ENCODE measurements at regions not wholly inside any gene's neighbourhood (a gene's known extent, or its start where the extent isn't known, plus 50 kb on each side); places are given as distances from the start of the nearest gene placed in this dataset.
"Not testable (repeated sequence)": the region's sequence is repeated elsewhere in the genome, so short reads cannot be mapped to it uniquely, and the experiment has no call there.

- DNase-seq: not testable (repeated sequence)
Measured at GRCh38 chr9:65449886-65450610, 165.0 kb upstream of the FOXD4L5 start.

DNA sequence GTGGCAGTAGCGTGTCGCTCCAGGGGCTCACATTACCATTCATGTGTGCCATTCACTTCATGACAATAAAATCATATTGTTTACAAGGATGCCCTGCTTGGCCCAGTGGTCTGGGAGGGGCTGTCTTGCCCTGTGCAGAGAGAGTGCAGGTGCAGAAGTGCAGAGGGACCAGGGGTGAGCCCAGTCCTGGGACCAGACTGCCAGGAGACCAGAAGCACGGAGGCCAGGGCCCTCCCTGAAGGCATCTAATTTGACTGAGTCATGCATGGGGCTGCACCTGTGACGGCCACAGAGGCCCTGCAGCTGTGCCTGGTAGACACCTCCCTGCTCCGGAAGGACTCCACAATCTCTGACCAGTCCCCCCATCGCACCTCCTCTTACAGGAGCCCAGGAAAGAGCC is 164.4 kb upstream of the FOXD4L5 start:
- DNase-seq: no peak

DNA sequence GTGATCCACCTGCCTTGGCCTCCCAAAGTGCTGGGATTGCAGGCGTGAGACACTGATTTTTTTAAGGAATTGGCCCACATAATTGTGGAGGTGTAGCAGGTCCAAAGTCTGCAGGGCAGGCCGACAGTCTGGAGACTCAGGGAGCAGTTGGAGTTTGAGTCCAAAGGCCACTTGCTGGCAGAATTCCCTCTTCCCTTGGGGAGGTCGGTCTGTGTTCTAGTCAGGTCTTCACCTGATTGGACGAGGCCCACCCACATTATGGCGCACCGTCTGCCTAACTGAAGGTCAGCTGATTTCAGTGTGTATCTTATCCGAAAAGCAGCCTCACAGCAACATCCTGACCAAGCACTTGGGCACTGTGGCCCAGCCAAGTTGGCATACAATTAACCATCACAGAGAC is 162.1 kb upstream of the FOXD4L5 start:
- DNase-seq: not testable (repeated sequence)

- not testable (repeated sequence) for DNase-seq
Measured at GRCh38 chr9:65445991-65446390, 161.0 kb upstream of the FOXD4L5 start.

- no peak for DNase-seq
Measured at GRCh38 chr9:65444943-65445342, 159.9 kb upstream of the FOXD4L5 start.

- DNase-seq: not testable (repeated sequence)
Measured at GRCh38 chr9:65442116-65442515, 157.1 kb upstream of the FOXD4L5 start.

- DNase-seq: not testable (repeated sequence)
Measured at GRCh38 chr9:65441324-65441920, 156.4 kb upstream of the FOXD4L5 start.

- no peak for DNase-seq
Measured at GRCh38 chr9:65437724-65438123, 152.7 kb upstream of the FOXD4L5 start.

- no peak for DNase-seq
Measured at GRCh38 chr9:65435464-65435863, 150.5 kb upstream of the FOXD4L5 start.

- no peak for DNase-seq
Measured at GRCh38 chr9:65432722-65433323, 147.8 kb upstream of the FOXD4L5 start.

DNA sequence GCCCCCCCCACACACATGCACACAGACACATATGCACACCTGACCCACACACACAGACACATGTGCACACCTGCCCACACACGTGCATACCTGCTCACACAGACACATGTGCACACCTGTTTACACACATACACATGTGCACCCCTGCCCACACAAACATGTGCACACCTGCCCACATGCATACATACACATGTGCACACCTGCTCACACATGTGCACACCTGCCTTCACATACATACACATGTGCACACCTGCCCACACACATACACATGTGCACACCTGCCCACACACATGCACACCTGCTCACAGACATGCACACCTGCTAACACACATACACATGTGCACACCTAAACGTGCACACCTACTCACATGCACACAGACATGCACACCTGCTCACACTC is 147.0 kb upstream of the FOXD4L5 start:
- no peak for DNase-seq

DNA sequence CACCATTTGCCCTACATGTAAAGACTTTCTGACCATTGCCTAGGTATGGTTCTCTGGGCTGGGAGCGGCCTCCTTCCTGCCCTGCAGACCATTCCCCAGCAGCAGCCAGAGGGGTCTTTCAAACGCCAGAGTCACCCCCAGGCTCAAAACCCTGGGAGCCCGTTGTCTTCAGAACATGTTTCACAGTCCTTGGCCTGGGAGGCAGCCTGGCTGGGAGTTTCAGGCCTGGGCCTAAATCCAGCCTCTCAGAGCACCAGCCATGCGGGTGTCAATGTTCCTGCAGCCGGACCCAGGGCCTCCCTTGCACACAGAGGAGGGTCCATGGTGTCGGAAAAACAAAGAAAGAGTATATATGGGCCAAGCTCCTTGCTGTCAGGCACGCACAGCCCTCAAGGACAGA is 145.2 kb upstream of the FOXD4L5 start:
- no peak for DNase-seq

- not testable (repeated sequence) for DNase-seq
Measured at GRCh38 chr9:65427361-65427760, 142.4 kb upstream of the FOXD4L5 start.

- DNase-seq: not testable (repeated sequence)
Measured at GRCh38 chr9:65426813-65427212, 141.8 kb upstream of the FOXD4L5 start.

GRCh38 chr9:65426231-65426630 is 141.2 kb upstream of the FOXD4L5 start:
- no peak for DNase-seq

DNA sequence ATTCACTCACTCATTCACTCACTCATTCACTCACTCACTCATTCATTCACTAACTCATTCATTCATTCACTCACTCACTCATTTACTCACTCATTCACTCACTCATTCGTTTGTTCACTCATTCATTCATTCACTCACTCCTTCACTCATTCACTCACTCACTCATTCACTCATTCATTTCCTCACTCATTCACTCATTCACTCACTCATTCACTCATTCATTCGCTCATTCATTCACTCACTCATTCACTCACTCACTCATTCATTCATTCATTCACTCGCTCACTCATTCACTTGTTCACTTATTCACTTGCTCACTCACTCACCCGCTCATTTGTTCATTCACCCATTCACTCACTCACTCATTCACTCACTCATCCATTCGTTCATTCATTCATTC is 140.2 kb upstream of the FOXD4L5 start:
- not testable (repeated sequence) for DNase-seq

GRCh38 chr9:65424437-65424984 is 139.5 kb upstream of the FOXD4L5 start:
- not testable (repeated sequence) for DNase-seq

- not testable (repeated sequence) for DNase-seq
Measured at GRCh38 chr9:65423691-65424436, 138.9 kb upstream of the FOXD4L5 start.

- DNase-seq: not testable (repeated sequence)
Measured at GRCh38 chr9:65422966-65423690, 138.1 kb upstream of the FOXD4L5 start.

GRCh38 chr9:65421486-65421885 is 136.5 kb upstream of the FOXD4L5 start:
- not testable (repeated sequence) for DNase-seq

GRCh38 chr9:65420771-65421170 is 135.8 kb upstream of the FOXD4L5 start:
- DNase-seq: no peak

DNA sequence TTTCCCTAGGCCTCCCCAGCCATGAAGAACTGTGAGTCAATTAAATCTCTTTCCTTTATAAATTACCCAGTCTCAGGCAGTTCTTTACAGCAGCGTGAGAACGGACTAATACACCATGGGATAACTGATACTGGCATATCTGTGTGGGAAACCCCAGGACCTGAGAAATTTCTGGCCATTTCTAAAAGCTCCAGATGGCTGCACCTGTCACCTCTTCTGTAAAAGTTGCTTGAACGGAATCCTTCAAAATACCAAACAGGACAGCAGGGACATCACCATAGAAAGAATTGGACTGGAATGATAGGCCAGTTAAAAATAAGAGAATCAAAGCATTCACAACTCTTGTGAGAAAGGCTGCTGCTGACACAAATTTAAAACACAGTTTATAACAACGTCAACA is 134.0 kb upstream of the FOXD4L5 start:
- not testable (repeated sequence) for DNase-seq

Measured in inflammatory macrophage (primary cell).